H9 (cell line): ENCODE measurements at regions not wholly inside any gene's neighbourhood (a gene's known extent, or its start where the extent isn't known, plus 50 kb on each side); places are given as distances from the start of the nearest gene placed in this dataset.

Source experiments
- DNase-seq: peaks from one replicate; pipeline ENCODE4 v3.0.0-alpha.2; 2017
- H2AFZ ChIP-seq: one replicate; pipeline ENCODE4 v1.6.1; 2013; ENCODE audit warnings: mild to moderate bottlenecking, low read length, control low read depth, moderate library complexity
- H2AK5ac ChIP-seq: 2 replicates; pipeline ENCODE4 v1.6.1; 2013; ENCODE audit warnings: low read length, control low read depth, mixed read lengths; ENCODE audit not compliant: insufficient read length
- H2BK120ac ChIP-seq: one replicate; pipeline ENCODE4 v1.6.1; 2013; ENCODE audit warnings: low read depth, mild to moderate bottlenecking, low read length, control low read depth, inconsistent platforms; ENCODE audit not compliant: poor library complexity, severe bottlenecking
- H2BK12ac ChIP-seq: 2 replicates; pipeline ENCODE4 v1.6.1; 2013; ENCODE audit warnings: low read length, control low read depth, mixed read lengths, low read depth; ENCODE audit not compliant: insufficient read length
- H2BK15ac ChIP-seq: 2 replicates; pipeline ENCODE4 v1.6.1; 2013; ENCODE audit warnings: low read depth, low read length, control low read depth
- H2BK20ac ChIP-seq: one replicate; pipeline ENCODE4 v1.6.1; 2013; ENCODE audit warnings: low read depth, mild to moderate bottlenecking, low read length, control low read depth, inconsistent platforms; ENCODE audit not compliant: poor library complexity, severe bottlenecking
- H2BK5ac ChIP-seq: 2 replicates; pipeline ENCODE4 v1.6.1; 2013; ENCODE audit warnings: low read length, control low read depth, mixed read lengths; ENCODE audit not compliant: insufficient read length
- H3K14ac ChIP-seq: 2 replicates; pipeline ENCODE4 v1.6.1; 2013; ENCODE audit warnings: low read length, control low read depth; ENCODE audit not compliant: insufficient read depth
- H3K18ac ChIP-seq: 2 replicates; pipeline ENCODE4 v1.6.1; 2013; ENCODE audit warnings: low read depth, mild to moderate bottlenecking, mixed read lengths, low read length, control low read depth; ENCODE audit not compliant: insufficient read length
- H3K23ac ChIP-seq: 2 replicates; pipeline ENCODE4 v1.6.1; 2013; ENCODE audit warnings: low read length, control low read depth, mixed read lengths, low read depth; ENCODE audit not compliant: insufficient read length
- H3K23me2 ChIP-seq: 2 replicates; pipeline ENCODE4 v1.6.1; 2013; ENCODE audit warnings: low read depth, mild to moderate bottlenecking, mixed read lengths, low read length, control low read depth; ENCODE audit not compliant: insufficient read length, poor library complexity, severe bottlenecking
- H3K27ac ChIP-seq: 2 replicates; pipeline ENCODE4 v1.5.1; 2013; ENCODE audit warnings: low read length, control low read depth, mixed read lengths, low read depth; ENCODE audit not compliant: insufficient read length
- H3K27me3 ChIP-seq: 2 replicates; pipeline ENCODE4 v1.6.1; 2013; ENCODE audit warnings: low read length, control low read depth, inconsistent platforms; ENCODE audit not compliant: insufficient read depth
- H3K4ac ChIP-seq: 2 replicates; pipeline ENCODE4 v1.6.1; 2013; ENCODE audit warnings: low read depth, mild to moderate bottlenecking, control low read depth, inconsistent platforms, low read length, moderate library complexity
- H3K4me1 ChIP-seq: 2 replicates; pipeline ENCODE4 v1.6.1; 2013; ENCODE audit warnings: low read length, control low read depth, inconsistent platforms; ENCODE audit not compliant: insufficient read depth
- H3K4me2 ChIP-seq: 2 replicates; pipeline ENCODE4 v1.6.1; 2013; ENCODE audit warnings: low read length, control low read depth, mixed read lengths; ENCODE audit not compliant: insufficient read length, insufficient read depth
- H3K56ac ChIP-seq: 2 replicates; pipeline ENCODE4 v1.6.1; 2013; ENCODE audit warnings: low read depth, mild to moderate bottlenecking, mixed read lengths, low read length, control low read depth; ENCODE audit not compliant: insufficient read length
- H3K79me1 ChIP-seq: 2 replicates; pipeline ENCODE4 v1.6.1; 2013; ENCODE audit warnings: low read depth, mild to moderate bottlenecking, moderate library complexity, low read length, control low read depth, inconsistent platforms; ENCODE audit not compliant: insufficient read depth, poor library complexity, severe bottlenecking
- H3K79me2 ChIP-seq: 2 replicates; pipeline ENCODE4 v1.6.1; 2013; ENCODE audit warnings: low read length, control low read depth, inconsistent platforms; ENCODE audit not compliant: insufficient read depth
- H3K9ac ChIP-seq: 2 replicates; pipeline ENCODE4 v1.6.1; 2013; ENCODE audit warnings: low read length, control low read depth, mixed read lengths; ENCODE audit not compliant: insufficient read length; ENCODE audit errors: extremely low read depth
- H3K9me3 ChIP-seq: one replicate; pipeline ENCODE4 v1.6.1; 2013; ENCODE audit warnings: low read depth, low read length, inconsistent platforms; ENCODE audit not compliant: control insufficient read depth
- H3T11ph ChIP-seq: one replicate; pipeline ENCODE4 v1.6.1; 2013; ENCODE audit warnings: mild to moderate bottlenecking, low read length, control low read depth, inconsistent platforms
- H4K20me1 ChIP-seq: one replicate; pipeline ENCODE4 v1.6.1; 2013; ENCODE audit not compliant: control insufficient read depth, insufficient read length, insufficient read depth
- H4K5ac ChIP-seq: 2 replicates; pipeline ENCODE4 v1.6.1; 2013; ENCODE audit warnings: low read depth, mild to moderate bottlenecking, mixed read lengths, low read length, control low read depth; ENCODE audit not compliant: insufficient read length
- H4K8ac ChIP-seq: replicated peaks from 2 replicates; pipeline ENCODE4 v1.6.1; 2013; ENCODE audit warnings: low read length, control low read depth, mixed read lengths, low read depth; ENCODE audit not compliant: insufficient read length
- H4K91ac ChIP-seq: 2 replicates; pipeline ENCODE4 v1.6.1; 2013; ENCODE audit warnings: low read depth, mild to moderate bottlenecking, moderate library complexity, mixed read lengths, low read length, control low read depth; ENCODE audit not compliant: insufficient read length
- H3K27ac Mint-ChIP-seq, 3 experiments: 2 replicates in 2 of 3; 3 replicates in 1 of 3; pipeline ENCODE4 v1.8.0; 2020 to 2021; ENCODE audit warnings: mixed read lengths in 3 of 3, mild to moderate bottlenecking in 1 of 3, moderate library complexity in 1 of 3
- H3K27me3 Mint-ChIP-seq: 2 replicates; pipeline ENCODE4 v1.8.0; 2021; ENCODE audit warnings: low read depth, mild to moderate bottlenecking, moderate library complexity, mixed read lengths
- H3K36me3 Mint-ChIP-seq, 3 experiments: 2 replicates in 2 of 3; 3 replicates in 1 of 3; pipeline ENCODE4 v1.8.0; 2020 to 2021; ENCODE audit warnings: low read depth in 3 of 3, mixed read lengths in 3 of 3; ENCODE audit not compliant: insufficient read depth in 1 of 3
- H3K4me1 Mint-ChIP-seq, 2 experiments: 2 replicates each; pipeline ENCODE4 v1.8.0; 2020; ENCODE audit warnings: mixed read lengths in 2 of 2
- H3K4me3 Mint-ChIP-seq, 2 experiments: 2 replicates in 1 of 2; 3 replicates in 1 of 2; pipeline ENCODE4 v1.8.0; 2020 to 2021; ENCODE audit warnings: mild to moderate bottlenecking in 2 of 2, mixed read lengths in 2 of 2, moderate library complexity in 1 of 2
- H3K9me3 Mint-ChIP-seq, 2 experiments: 2 replicates in 1 of 2; 3 replicates in 1 of 2; pipeline ENCODE4 v1.8.0; 2020; ENCODE audit warnings: mild to moderate bottlenecking in 2 of 2, mixed read lengths in 2 of 2, moderate library complexity in 1 of 2
- TF ChIP-seq, protein P1 (sequence below): fragments of 200-600 bp; sonication (generic); conservative IDR thresholded peaks from 3 replicates; pipeline ENCODE4 v1.8.0; 2021; ENCODE audit warnings: antibody characterized with exemption, mild to moderate bottlenecking

- Histone ChIP-seq H2BK120ac (no peak overlapping the region), H3K27ac (peak overlapping the region; percentile 61), H4K91ac (no peak overlapping the region), H3K79me2 (no peaks in the 10 kb centered on the region), H3K4me2 (no peak overlapping the region), H2BK15ac (no peak overlapping the region), H2BK5ac (no peak overlapping the region), H2BK20ac (no peak overlapping the region), H3K23ac (no peak overlapping the region), H2AFZ (no peak overlapping the region), H4K5ac (no peak overlapping the region), H3K56ac (no peak overlapping the region), H3K23me2 (no peaks in the 10 kb centered on the region), H2BK12ac (no peak overlapping the region), H3K14ac (no peak overlapping the region), H4K20me1 (no peaks in the 10 kb centered on the region), H3K9me3 (no peaks in the 10 kb centered on the region), H3K27me3 (no peaks in the 10 kb centered on the region), H3K4me1 (peaks cover 5% of the 10 kb centered on the region; the same call in 1 of the 2 replicates), H3K9ac (no peak overlapping the region), H3K18ac (no peak overlapping the region), H3K4ac (no peak overlapping the region), H4K8ac (no peak overlapping the region), H3T11ph (no peak overlapping the region), H3K79me1 (no peaks in the 10 kb centered on the region), H2AK5ac (no peak overlapping the region)
- Mint-ChIP-seq H3K9me3 (no peaks in the 10 kb centered on the region), H3K27me3 (no peaks in the 10 kb centered on the region), H3K27ac (peak overlapping the region; percentile 42 to 74 (median 65); a peak in 5 of 7 replicates), H3K4me3 (no peak overlapping the region), H3K4me1 (peaks cover 24 to 36% of the 10 kb centered on the region in 2 experiments), H3K36me3 (no peaks in the 10 kb centered on the region; a peak in 1 of 7 replicates)
- DNase-seq: no peak
- TF ChIP-seq, protein P1, sequence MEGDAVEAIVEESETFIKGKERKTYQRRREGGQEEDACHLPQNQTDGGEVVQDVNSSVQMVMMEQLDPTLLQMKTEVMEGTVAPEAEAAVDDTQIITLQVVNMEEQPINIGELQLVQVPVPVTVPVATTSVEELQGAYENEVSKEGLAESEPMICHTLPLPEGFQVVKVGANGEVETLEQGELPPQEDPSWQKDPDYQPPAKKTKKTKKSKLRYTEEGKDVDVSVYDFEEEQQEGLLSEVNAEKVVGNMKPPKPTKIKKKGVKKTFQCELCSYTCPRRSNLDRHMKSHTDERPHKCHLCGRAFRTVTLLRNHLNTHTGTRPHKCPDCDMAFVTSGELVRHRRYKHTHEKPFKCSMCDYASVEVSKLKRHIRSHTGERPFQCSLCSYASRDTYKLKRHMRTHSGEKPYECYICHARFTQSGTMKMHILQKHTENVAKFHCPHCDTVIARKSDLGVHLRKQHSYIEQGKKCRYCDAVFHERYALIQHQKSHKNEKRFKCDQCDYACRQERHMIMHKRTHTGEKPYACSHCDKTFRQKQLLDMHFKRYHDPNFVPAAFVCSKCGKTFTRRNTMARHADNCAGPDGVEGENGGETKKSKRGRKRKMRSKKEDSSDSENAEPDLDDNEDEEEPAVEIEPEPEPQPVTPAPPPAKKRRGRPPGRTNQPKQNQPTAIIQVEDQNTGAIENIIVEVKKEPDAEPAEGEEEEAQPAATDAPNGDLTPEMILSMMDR: no peak
These were observed 209.8 kb upstream of the ELAVL2 start for GRCh38 chr9:24035816-24036215.
